Spleen (tissue), 11 donors: ENCODE measurements at regions not wholly inside any gene's neighbourhood (a gene's known extent, or its start where the extent isn't known, plus 50 kb on each side); places are given as distances from the start of the nearest gene placed in this dataset.

Experiments used
- DNase-seq: peaks from one replicate; pipeline ENCODE4 v3.0.0-alpha.2; 2020
- H3K27ac ChIP-seq, 8 donors: fragments of 200-600 bp; sonication (generic) in 7 of 8; 1 replicate in 4 of 8; 2 replicates in 4 of 8; pipeline versions ENCODE4 v1.5.0 to v1.8.0; 2016 to 2021; ENCODE audit warnings: inconsistent platforms in 4 of 8, mild to moderate bottlenecking in 4 of 8, moderate library complexity in 1 of 8
- H3K27me3 ChIP-seq, 7 donors: fragments of 200-600 bp; sonication (generic) in 6 of 7; replicated peaks in 1 of 7; 1 replicate in 4 of 7; 2 replicates in 3 of 7; pipeline versions ENCODE4 v1.5.0 to v1.8.0; 2016 to 2021; ENCODE audit warnings: inconsistent platforms in 3 of 7, mild to moderate bottlenecking in 1 of 7
- H3K36me3 ChIP-seq, 6 donors: fragments of 200-600 bp; sonication (generic) in 5 of 6; 1 replicate in 4 of 6; 2 replicates in 2 of 6; pipeline versions ENCODE4 v1.5.0 to v1.8.0; 2016 to 2021; ENCODE audit warnings: inconsistent platforms in 2 of 6
- H3K4me1 ChIP-seq, 6 donors: fragments of 200-600 bp; sonication (generic) in 5 of 6; 1 replicate in 3 of 6; 2 replicates in 3 of 6; pipeline versions ENCODE4 v1.5.0 to v1.8.0; 2016 to 2021; ENCODE audit warnings: inconsistent platforms in 3 of 6
- H3K4me3 ChIP-seq, 8 donors: fragments of 200-600 bp; sonication (generic) in 7 of 8; 1 replicate in 4 of 8; 2 replicates in 4 of 8; pipeline versions ENCODE4 v1.5.0 to v1.8.0; 2016 to 2021; ENCODE audit warnings: inconsistent platforms in 4 of 8, mild to moderate bottlenecking in 4 of 8, moderate library complexity in 2 of 8
- H3K9me3 ChIP-seq, 8 donors: fragments of 200-600 bp; sonication (generic) in 7 of 8; 1 replicate in 4 of 8; 2 replicates in 4 of 8; pipeline versions ENCODE4 v1.5.0 to v1.8.0; 2016 to 2021; ENCODE audit warnings: inconsistent platforms in 4 of 8
- CTCF ChIP-seq, 11 experiments: fragments of 200-600 bp in 7 of 11; fragments of 450-650 bp in 4 of 11; sonication (generic) in 4 of 11; IDR thresholded peaks in 8 of 11; conservative IDR thresholded peaks in 3 of 11; 1 replicate in 7 of 11; 2 replicates in 4 of 11; pipeline versions ENCODE4 v1.4.0 to v1.8.0; 2016 to 2021; ENCODE audit warnings: antibody characterized with exemption in 11 of 11, inconsistent platforms in 4 of 11, mild to moderate bottlenecking in 1 of 11
- POLR2A ChIP-seq, 3 donors: fragments of 450-650 bp; IDR thresholded peaks; one replicate each; pipeline ENCODE4 v1.5.1; 2017; ENCODE audit warnings: antibody characterized with exemption in 3 of 3, mild to moderate bottlenecking in 1 of 3
- POLR2AphosphoS5 ChIP-seq, 3 donors: sonication (generic); formaldehyde crosslinking; IDR thresholded peaks; one replicate each; pipeline ENCODE4 v1.5.1; 2017; ENCODE audit warnings: antibody characterized with exemption in 3 of 3
- WGBS, 5 donors: extraction: QIAGEN DNeasy Blood & Tissue Kit in 3 of 5; methylation state at CpG; one replicate each; pipeline versions ENCODE4 v1.1.5 to v1.1.7; 2013 to 2018; 5-methylcytosine and 5-hydroxymethylcytosine counted together
- intact Hi-C: fragments of 100-400 bp; cut with DNase I; formaldehyde crosslinking; loops from one replicate; pipeline ENCODE4 v1.15.0; 2023; ENCODE audit warnings: low total_unique reads
- donor health status: healthy with polysubstance abuse.
- donor health status: DM: no; HTN: no; CAD: no; lungs with moderate emphysema.
- donor health status: DM: no; HTN: no; CAD: no.
- donor health status: Bipolar disorder and iron deficiency.
- donor health status: healthy.
- donor health status: DM: no; HTN: no; CAD: no.
- donor health status: DM: yes; HTN: yes; CAD: no.

GRCh38 chr10:128414568-128414967, 288.3 kb upstream of the MKI67 start:
- intact Hi-C loops = no loop called here
- Histone ChIP-seq H3K9me3 (peaks cover 0 to 16% (median 0%) of the 10 kb centered on the region in 8 donors), H3K4me1 (no peaks in the 10 kb centered on the region), H3K36me3 (no peaks in the 10 kb centered on the region), H3K4me3 (no peak overlapping the region), H3K27ac (no peak overlapping the region), H3K27me3 (peaks cover 0 to 10% (median 0%) of the 10 kb centered on the region in 7 donors)
- no peak for DNase-seq
- WGBS, 5 donors = 69 to 77% (median 71%) methylated on average over 5 of the region's 5 CpGs
- TF ChIP-seq CTCF (IDR thresholded peaks at IDR 0.05 in 8 of 11, conservative IDR thresholded peaks at IDR 0.05 in 3 of 11) (no peak), POLR2AphosphoS5 (IDR thresholded peaks at IDR 0.05) (no peak), POLR2A (IDR thresholded peaks at IDR 0.05) (no peak)

- intact Hi-C loops = no loop called here
- Histone ChIP-seq H3K27ac (no peak overlapping the region), H3K9me3 (peaks cover 0 to 7% (median 0%) of the 10 kb centered on the region in 8 donors), H3K36me3 (no peaks in the 10 kb centered on the region), H3K4me3 (no peak overlapping the region), H3K27me3 (peaks cover 0 to 12% (median 0%) of the 10 kb centered on the region in 7 donors), H3K4me1 (no peaks in the 10 kb centered on the region)
- TF ChIP-seq CTCF (IDR thresholded peaks at IDR 0.05 in 8 of 11, conservative IDR thresholded peaks at IDR 0.05 in 3 of 11) (no peak), POLR2A (IDR thresholded peaks at IDR 0.05) (no peak), POLR2AphosphoS5 (IDR thresholded peaks at IDR 0.05) (no peak)
- DNase-seq = no peak
- 72 to 95% (median 88%) methylated on average over 5 to 6 of the region's 6 CpGs for WGBS, 5 donors
These were observed 290.0 kb upstream of the MKI67 start for GRCh38 chr10:128416231-128416630.

GRCh38 chr10:128417826-128418225, 291.6 kb upstream of the MKI67 start:
- Histone ChIP-seq H3K27ac (no peak overlapping the region), H3K36me3 (no peaks in the 10 kb centered on the region), H3K9me3 (no peaks in the 10 kb centered on the region), H3K4me1 (no peaks in the 10 kb centered on the region), H3K27me3 (peaks cover 0 to 16% (median 0%) of the 10 kb centered on the region in 7 donors), H3K4me3 (no peak overlapping the region)
- 82 to 90% (median 87%) methylated on average over 3 of the region's 3 CpGs for WGBS, 5 donors
- TF ChIP-seq CTCF (IDR thresholded peaks at IDR 0.05 in 8 of 11, conservative IDR thresholded peaks at IDR 0.05 in 3 of 11) = no peak
- TF ChIP-seq POLR2A (IDR thresholded peaks at IDR 0.05) = no peak
- no peak for TF ChIP-seq POLR2AphosphoS5 (IDR thresholded peaks at IDR 0.05)
- no peak for DNase-seq
- intact Hi-C loops = no loop called here

GRCh38 chr10:128418819-128419218, 292.6 kb upstream of the MKI67 start:
- no peaks in the 10 kb centered on the region for H3K9me3 ChIP-seq
- intact Hi-C loops = no loop called here
- H3K4me3 ChIP-seq = no peak overlapping the region
- no peaks in the 10 kb centered on the region for H3K4me1 ChIP-seq
- H3K27me3 ChIP-seq = peaks cover 0 to 19% (median 0%) of the 10 kb centered on the region in 7 donors
- WGBS, 5 donors = 61 to 73% (median 68%) methylated on average over 5 of the region's 5 CpGs
- H3K36me3 ChIP-seq = no peaks in the 10 kb centered on the region
- no peak overlapping the region for H3K27ac ChIP-seq
- TF ChIP-seq POLR2AphosphoS5 (IDR thresholded peaks at IDR 0.05) (no peak), CTCF (IDR thresholded peaks at IDR 0.05 in 8 of 11, conservative IDR thresholded peaks at IDR 0.05 in 3 of 11) (no peak), POLR2A (IDR thresholded peaks at IDR 0.05) (no peak)
- no peak for DNase-seq
